ENCODE measurements at regions not wholly inside any gene's neighbourhood (a gene's known extent, or its start where the extent isn't known, plus 50 kb on each side); places are given as distances from the start of the nearest gene placed in this dataset.

DNA sequence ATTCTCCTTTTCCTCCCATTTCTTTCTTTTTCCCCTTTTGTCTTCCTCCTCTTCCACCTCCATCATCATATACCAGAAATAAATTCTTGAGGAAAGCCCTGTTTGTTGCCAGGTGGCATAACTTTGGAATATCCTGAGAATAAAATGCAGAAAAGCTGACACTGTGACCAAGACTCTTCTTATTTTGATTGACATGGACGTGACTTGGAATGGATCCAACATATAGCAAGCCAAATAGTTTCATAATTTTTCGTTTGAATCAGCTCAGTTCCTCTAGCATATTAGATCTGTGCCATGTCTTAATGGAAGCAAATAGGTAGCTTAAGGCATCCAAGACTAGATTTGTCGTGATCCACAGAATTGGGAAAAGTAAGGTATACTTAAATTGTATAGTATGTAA is 354.7 kb upstream of the FIGN start:
- TF ChIP-seq ZNF274 (IDR thresholded peaks at IDR 0.05; ENCODE audit: borderline replicate concordance, extremely low read depth, low read length): no peak
- no peak for TF ChIP-seq SIN3A (conservative IDR thresholded peaks at IDR 0.05 in 1 of 2, IDR thresholded peaks at IDR 0.05 in 1 of 2; ENCODE audit: low read depth in 1 of 2, low read length in 2 of 2)
- no peak for TF ChIP-seq GABPA (IDR thresholded peaks at IDR 0.05; ENCODE audit: borderline replicate concordance, insufficient read depth, low read length)
- no peak for TF ChIP-seq RXRA (IDR thresholded peaks at IDR 0.05; ENCODE audit: insufficient read depth, low read depth, low read length)
- TF ChIP-seq, protein P1, sequence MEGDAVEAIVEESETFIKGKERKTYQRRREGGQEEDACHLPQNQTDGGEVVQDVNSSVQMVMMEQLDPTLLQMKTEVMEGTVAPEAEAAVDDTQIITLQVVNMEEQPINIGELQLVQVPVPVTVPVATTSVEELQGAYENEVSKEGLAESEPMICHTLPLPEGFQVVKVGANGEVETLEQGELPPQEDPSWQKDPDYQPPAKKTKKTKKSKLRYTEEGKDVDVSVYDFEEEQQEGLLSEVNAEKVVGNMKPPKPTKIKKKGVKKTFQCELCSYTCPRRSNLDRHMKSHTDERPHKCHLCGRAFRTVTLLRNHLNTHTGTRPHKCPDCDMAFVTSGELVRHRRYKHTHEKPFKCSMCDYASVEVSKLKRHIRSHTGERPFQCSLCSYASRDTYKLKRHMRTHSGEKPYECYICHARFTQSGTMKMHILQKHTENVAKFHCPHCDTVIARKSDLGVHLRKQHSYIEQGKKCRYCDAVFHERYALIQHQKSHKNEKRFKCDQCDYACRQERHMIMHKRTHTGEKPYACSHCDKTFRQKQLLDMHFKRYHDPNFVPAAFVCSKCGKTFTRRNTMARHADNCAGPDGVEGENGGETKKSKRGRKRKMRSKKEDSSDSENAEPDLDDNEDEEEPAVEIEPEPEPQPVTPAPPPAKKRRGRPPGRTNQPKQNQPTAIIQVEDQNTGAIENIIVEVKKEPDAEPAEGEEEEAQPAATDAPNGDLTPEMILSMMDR (IDR thresholded peaks at IDR 0.05; ENCODE audit: control extremely low read depth in 1 of 3, insufficient read depth in 1 of 3, low read depth in 1 of 3, low read length in 3 of 3): no peak

Measured in H1 (cell line).